ENCODE measurements at regions not wholly inside any gene's neighbourhood (a gene's known extent, or its start where the extent isn't known, plus 50 kb on each side); places are given as distances from the start of the nearest gene placed in this dataset.

DNA sequence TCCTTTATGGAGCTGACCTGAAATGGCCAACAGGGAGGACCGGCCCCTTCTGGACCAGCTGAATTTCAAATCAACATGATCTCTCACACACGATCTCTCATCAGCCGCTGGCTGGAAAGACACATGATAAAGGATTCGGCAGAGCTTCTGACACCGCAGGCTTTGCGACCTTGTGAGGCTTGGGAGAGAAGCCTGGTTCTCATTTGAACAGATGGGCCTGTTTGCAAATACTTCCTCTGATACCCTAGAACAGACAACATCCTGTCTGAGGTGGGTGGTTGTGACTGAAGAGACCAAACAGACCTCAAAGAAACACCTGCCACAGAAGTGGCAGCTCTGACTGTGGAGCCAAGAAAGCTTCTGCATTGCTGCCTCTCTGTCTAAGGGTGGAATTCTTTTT, 77.9 kb upstream of the SDK2 start:
- TF ChIP-seq, protein P1, sequence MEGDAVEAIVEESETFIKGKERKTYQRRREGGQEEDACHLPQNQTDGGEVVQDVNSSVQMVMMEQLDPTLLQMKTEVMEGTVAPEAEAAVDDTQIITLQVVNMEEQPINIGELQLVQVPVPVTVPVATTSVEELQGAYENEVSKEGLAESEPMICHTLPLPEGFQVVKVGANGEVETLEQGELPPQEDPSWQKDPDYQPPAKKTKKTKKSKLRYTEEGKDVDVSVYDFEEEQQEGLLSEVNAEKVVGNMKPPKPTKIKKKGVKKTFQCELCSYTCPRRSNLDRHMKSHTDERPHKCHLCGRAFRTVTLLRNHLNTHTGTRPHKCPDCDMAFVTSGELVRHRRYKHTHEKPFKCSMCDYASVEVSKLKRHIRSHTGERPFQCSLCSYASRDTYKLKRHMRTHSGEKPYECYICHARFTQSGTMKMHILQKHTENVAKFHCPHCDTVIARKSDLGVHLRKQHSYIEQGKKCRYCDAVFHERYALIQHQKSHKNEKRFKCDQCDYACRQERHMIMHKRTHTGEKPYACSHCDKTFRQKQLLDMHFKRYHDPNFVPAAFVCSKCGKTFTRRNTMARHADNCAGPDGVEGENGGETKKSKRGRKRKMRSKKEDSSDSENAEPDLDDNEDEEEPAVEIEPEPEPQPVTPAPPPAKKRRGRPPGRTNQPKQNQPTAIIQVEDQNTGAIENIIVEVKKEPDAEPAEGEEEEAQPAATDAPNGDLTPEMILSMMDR (IDR thresholded peaks at IDR 0.05; ENCODE audit: poor library complexity, severe bottlenecking) = no peak
- TF ChIP-seq POLR2AphosphoS5 (IDR thresholded peaks at IDR 0.05) (no peak), EZH2 (IDR thresholded peaks at IDR 0.05; ENCODE audit: borderline replicate concordance, insufficient read depth, low read length, poor library complexity, severe bottlenecking) (no peak), EP300 (conservative IDR thresholded peaks at IDR 0.05; ENCODE audit: poor library complexity, severe bottlenecking) (no peak), REST (IDR thresholded peaks at IDR 0.05; ENCODE audit: borderline replicate concordance) (no peak), TAF1 (IDR thresholded peaks at IDR 0.05; ENCODE audit: low read depth) (no peak), RAD21 (conservative IDR thresholded peaks at IDR 0.05) (no peak), MXI1 (conservative IDR thresholded peaks at IDR 0.05; ENCODE audit: poor library complexity, severe bottlenecking) (no peak)

Measured in neural cell (in vitro differentiated cells).